IPS-15b (cell line): ENCODE measurements at regions not wholly inside any gene's neighbourhood (a gene's known extent, or its start where the extent isn't known, plus 50 kb on each side); places are given as distances from the start of the nearest gene placed in this dataset.
"Not testable (repeated sequence)": the region's sequence is repeated elsewhere in the genome, so short reads cannot be mapped to it uniquely, and the experiment has no call there.

Experiments used
- H3K27me3 ChIP-seq: one replicate; pipeline ENCODE4 v1.6.1; 2013; ENCODE audit warnings: low read length; ENCODE audit not compliant: control insufficient read depth, insufficient read depth
- H3K36me3 ChIP-seq: one replicate; pipeline ENCODE4 v1.6.1; 2013; ENCODE audit warnings: low read length; ENCODE audit not compliant: control insufficient read depth, insufficient read depth
- H3K4me1 ChIP-seq: one replicate; pipeline ENCODE4 v1.6.1; 2013; ENCODE audit warnings: mild to moderate bottlenecking, low read length; ENCODE audit not compliant: control insufficient read depth, insufficient read depth
- H3K4me3 ChIP-seq: one replicate; pipeline ENCODE4 v1.5.1; 2013; ENCODE audit warnings: low read depth, low read length
- H3K9ac ChIP-seq: one replicate; pipeline ENCODE4 v1.6.1; 2013; ENCODE audit warnings: low read depth, mild to moderate bottlenecking, low read length
- H3K9me3 ChIP-seq: one replicate; pipeline ENCODE4 v1.6.1; 2013; ENCODE audit warnings: mild to moderate bottlenecking, low read length; ENCODE audit not compliant: control insufficient read depth, insufficient read depth

DNA sequence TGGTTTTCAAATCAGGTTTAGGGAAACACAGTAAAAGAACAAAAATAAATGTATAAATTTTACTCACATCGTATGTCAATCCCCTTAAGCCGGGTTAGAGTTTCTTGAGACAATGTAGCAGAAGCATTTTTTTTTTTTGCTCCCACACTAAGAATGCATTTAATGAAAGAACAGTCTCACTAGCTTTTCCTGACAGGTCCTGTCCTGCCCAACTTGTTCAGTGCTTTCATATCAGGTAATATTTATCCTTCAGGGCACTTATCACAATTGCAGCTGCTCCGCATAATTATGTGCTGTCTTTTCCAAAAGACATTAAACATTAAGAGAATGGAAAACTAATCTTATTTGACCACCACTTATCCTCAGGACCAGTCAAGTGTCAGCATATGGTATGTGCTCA, 632.0 kb downstream of the HTR1B start:
- Histone ChIP-seq H3K4me1 (no peaks in the 10 kb centered on the region), H3K27me3 (no peaks in the 10 kb centered on the region), H3K9ac (no peak overlapping the region), H3K4me3 (no peak overlapping the region), H3K9me3 (no peaks in the 10 kb centered on the region), H3K36me3 (no peaks in the 10 kb centered on the region)

DNA sequence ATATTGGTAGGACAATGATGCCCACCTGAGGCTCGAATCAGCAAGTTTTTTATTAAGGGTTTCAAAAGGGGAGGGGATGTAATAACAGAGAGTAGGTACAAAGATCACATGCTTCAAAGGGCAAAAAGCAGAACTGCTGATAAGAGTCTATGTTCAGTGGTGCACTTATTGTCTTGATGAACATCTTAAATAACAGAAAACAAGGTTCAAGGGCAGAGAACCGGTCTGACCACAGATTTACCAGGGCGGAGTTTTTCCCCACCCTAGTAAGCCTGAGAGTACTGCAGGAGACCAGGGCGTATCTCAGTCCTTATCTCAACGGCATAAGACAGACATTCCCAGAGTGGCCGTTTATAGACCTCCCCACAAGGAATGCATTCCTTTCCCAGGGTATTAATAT, 639.7 kb downstream of the HTR1B start:
- not testable (repeated sequence) for H3K9ac ChIP-seq, H3K9me3 ChIP-seq, H3K4me1 ChIP-seq, H3K4me3 ChIP-seq, H3K36me3 ChIP-seq, H3K27me3 ChIP-seq

DNA sequence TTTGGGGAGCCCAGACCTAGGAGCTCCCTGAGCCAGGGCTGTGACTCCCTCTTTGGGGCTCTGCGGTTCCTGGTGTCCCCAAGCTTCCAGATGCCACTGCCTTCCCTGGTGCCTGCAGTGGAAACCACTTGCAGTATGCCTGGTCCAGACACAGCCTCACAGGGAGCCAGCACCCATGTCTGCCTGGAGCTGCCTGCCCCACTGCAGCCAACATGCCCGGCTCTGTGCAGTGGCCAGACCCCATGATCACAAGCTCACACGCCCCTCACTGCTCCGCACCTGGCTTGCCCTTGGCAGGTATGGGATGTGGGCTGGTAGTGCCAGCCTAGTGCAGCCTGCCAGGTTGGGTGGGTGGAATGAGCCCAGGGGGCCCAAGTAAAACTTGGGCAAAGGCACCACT, 644.8 kb downstream of the HTR1B start:
- Histone ChIP-seq H3K36me3 (no peaks in the 10 kb centered on the region), H3K9ac (no peak overlapping the region), H3K4me3 (no peak overlapping the region), H3K9me3 (no peaks in the 10 kb centered on the region), H3K4me1 (no peaks in the 10 kb centered on the region), H3K27me3 (no peaks in the 10 kb centered on the region)

DNA sequence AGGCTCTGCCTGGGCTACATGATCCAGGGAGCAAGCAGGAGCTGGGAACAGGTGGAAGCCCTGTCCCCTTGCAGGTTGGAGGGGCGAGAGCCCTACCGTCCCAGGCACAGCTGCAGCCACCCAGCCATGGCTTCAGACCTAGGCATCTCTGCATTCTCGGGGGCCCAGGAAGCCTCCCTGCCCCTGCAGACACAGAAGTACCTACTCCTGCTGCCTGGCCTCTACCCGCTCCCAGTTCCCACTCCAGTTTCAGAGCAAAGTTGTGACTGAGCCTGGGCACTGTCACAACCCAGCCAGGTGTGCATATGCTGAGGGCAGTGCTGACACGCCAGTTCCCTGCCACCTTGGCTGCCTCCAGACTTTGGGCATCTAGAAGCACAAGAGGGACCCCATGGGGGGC, 645.9 kb downstream of the HTR1B start:
- no peak overlapping the region for H3K9ac ChIP-seq
- no peaks in the 10 kb centered on the region for H3K36me3 ChIP-seq
- H3K9me3 ChIP-seq = no peaks in the 10 kb centered on the region
- H3K4me1 ChIP-seq = no peaks in the 10 kb centered on the region
- H3K27me3 ChIP-seq = no peaks in the 10 kb centered on the region
- no peak overlapping the region for H3K4me3 ChIP-seq

DNA sequence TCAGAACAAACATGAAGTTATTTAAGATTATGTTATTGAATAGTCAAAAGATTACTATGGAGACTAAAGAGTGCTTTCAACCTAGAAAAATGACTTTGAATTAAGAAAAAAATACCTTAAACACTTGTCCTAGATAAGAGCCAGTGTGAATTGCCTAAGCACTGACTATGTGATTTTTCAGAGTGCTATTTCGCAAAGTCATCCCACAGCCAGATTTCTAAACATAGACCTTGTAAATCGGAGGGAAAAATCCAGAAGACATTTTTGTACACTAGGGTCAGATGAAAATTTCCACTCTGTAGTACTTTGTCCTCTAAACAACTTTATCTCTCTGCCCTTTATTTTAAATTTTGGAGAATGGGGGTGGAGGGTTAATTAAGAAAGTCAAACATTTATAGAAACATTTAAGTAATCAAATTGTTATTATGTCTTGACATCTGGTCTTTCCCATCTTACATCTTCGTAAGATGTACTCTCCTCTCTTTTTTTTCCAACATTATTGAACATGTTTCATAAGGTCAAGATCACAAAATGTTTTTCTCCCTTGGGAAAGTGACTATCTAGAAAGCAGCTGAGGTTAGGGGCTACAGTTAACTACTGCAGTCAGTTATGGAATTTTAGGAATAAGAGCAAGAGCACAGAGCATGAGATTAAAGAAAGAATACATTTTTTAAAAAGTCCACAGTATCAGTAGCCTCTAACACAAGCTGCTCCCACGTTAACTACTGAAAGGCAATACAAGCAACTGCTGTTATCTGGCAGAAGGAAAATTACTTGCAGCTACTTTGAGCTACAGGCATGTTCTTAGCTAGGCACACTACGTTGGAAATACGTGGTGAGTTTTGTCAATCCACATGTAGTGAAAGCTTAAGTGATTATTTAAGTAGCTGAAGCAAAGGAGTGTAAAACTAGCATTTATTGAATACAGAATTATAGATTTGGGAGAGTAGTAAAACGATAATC, 648.5 kb downstream of the HTR1B start:
- H3K4me3 ChIP-seq = no peak overlapping the region
- no peaks in the 10 kb centered on the region for H3K27me3 ChIP-seq
- no peaks in the 10 kb centered on the region for H3K4me1 ChIP-seq
- no peak overlapping the region for H3K9ac ChIP-seq
- H3K9me3 ChIP-seq = no peaks in the 10 kb centered on the region
- H3K36me3 ChIP-seq = no peaks in the 10 kb centered on the region

DNA sequence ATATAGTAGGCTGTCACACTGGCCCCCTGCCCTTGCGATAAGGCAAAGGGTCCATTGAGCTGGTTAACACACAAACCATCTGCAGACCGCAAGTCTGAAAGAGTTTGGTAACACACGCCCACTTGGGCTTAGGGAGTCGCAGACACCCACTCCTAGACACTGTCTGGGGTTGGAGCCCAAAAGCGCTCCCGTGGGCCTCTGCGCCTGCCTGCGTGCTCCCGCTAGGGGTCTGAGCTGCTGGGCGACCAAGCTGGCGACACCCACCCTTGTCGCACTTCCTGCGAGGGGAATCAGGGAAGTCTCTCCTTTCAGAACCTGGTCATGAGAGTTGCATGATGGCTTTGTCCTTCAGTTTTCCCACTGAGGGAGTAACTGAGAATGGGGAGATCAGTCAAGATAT, 653.0 kb downstream of the HTR1B start:
- Histone ChIP-seq H3K4me3 (no peak overlapping the region), H3K27me3 (no peaks in the 10 kb centered on the region), H3K9ac (no peak overlapping the region), H3K4me1 (no peaks in the 10 kb centered on the region), H3K36me3 (no peaks in the 10 kb centered on the region), H3K9me3 (no peaks in the 10 kb centered on the region)

DNA sequence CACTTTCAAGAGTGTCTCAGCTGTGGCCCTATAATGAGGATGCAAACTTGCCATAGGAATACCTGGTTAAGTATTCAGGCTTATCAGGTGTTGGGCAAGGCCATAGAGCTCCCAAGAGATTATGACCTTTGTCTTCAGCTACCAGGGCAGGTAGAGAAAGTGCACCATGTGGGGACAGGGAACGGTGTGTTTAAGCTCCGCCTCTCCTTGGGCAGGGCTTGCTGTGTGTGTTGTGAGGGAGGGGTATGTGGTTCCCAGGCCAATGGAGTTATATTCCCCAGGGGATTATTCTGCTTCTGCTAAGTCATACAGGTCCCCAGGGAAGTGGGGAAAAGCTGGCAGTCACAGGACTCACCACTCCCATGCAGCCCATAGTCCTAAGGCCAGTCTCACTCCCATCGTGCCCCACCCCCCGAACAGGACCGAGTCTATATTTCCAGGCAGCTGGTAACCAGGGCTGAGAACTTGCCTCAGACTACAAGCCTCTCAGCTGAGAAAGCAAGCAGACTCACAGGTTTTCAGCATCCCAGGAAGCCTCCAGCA, 660.2 kb downstream of the HTR1B start:
- Histone ChIP-seq H3K9me3 (no peaks in the 10 kb centered on the region), H3K9ac (no peak overlapping the region), H3K27me3 (no peaks in the 10 kb centered on the region), H3K4me3 (no peak overlapping the region), H3K36me3 (no peaks in the 10 kb centered on the region), H3K4me1 (no peaks in the 10 kb centered on the region)

DNA sequence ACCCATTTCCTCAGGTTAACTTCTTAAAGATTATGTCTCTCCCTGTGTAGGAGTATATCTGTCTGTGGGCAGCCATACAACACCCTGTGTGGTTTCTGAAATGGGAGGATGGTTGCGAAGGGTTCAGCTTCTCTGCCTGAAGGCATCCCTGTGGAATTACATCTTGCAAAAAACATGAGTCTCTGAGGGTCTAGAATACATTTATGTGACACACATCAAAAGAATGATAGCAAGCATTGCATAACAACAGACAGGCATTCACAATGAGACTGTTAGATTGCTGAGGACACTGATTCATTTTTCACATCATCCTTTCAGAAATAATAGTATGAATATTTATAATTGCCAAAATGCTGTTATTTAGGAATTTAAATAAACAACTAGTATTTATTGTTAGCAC, 670.9 kb downstream of the HTR1B start:
- Histone ChIP-seq H3K4me3 (no peak overlapping the region), H3K4me1 (no peaks in the 10 kb centered on the region), H3K27me3 (no peaks in the 10 kb centered on the region), H3K36me3 (no peaks in the 10 kb centered on the region), H3K9ac (no peak overlapping the region), H3K9me3 (no peaks in the 10 kb centered on the region)

DNA sequence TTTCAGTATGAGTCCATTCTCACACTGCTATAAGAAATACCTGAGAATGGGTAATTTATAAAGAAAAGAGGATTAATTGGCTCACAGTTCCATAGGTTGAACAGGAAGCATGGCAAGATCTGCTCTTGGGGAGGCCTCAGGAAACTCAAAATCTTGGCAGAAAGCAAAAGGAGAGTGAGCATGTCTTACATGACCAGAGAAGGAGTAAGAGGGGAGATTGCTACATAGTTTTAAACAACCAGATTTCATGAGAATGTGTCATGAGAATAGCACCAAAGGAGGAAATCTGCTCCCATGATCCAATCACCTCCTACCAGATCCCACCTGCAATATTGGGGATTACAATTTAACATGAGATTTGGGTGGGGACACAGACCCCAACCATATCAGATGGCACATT, 672.4 kb downstream of the HTR1B start:
- H3K4me1 ChIP-seq = no peaks in the 10 kb centered on the region
- H3K27me3 ChIP-seq = no peaks in the 10 kb centered on the region
- no peaks in the 10 kb centered on the region for H3K36me3 ChIP-seq
- no peaks in the 10 kb centered on the region for H3K9me3 ChIP-seq
- no peak overlapping the region for H3K4me3 ChIP-seq
- no peak overlapping the region for H3K9ac ChIP-seq

DNA sequence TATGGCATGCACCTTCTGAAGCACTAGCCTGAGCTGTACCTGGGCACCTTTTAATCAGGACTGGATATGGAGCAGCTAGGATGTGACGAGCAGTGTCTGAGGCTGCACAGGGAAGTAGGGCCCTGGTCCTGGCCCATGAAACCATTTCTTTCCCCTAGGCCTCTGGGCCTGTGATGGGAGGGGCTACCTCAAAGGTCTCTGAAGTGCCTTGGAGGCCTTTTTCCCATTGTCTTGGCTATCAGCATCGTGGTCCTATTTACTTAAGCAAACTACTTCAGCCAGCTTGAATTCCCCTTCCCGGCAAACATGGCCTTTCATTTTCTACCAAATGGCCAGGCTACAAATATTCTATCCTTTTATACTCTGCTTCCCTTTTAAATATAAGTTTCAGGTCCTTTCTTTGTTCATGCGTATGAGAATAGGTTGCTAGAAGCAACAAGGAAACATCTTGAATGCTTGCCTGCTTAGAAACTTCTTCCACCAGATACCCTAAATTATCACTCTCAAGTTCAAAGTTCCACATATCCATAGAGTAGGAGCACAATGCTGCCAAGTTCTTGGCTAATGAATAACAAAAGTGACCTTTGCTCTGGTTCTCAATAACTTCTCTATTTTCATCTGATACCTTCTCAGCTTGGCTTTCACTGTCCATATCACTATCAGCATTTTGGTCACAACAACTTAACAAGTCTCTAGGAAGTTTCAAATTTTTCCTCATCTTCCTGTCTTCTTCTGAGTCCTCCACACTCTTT, 673.1 kb downstream of the HTR1B start:
- Histone ChIP-seq H3K9ac (no peak overlapping the region), H3K4me1 (no peaks in the 10 kb centered on the region), H3K27me3 (no peaks in the 10 kb centered on the region), H3K36me3 (no peaks in the 10 kb centered on the region), H3K4me3 (no peak overlapping the region), H3K9me3 (no peaks in the 10 kb centered on the region)

DNA sequence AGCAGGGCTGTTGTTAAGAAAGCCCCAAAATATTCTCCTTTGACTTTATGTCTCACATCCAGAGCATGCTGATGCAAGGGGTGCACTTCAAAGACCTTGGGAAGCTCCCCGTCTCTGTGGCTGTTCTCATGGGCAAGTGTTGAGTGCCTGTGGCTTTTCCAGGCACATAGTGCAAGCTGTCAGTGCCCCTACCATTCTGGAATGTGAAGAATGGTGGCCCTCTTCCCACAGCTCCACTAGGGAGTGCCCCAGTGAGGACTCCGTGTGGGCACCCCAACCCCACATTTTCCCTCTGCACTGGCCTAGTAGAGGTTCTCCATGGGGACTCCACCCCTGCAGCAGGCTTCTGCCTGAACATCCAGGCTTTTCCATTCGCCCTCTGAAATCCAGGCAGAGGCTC, 673.7 kb downstream of the HTR1B start:
- no peaks in the 10 kb centered on the region for H3K9me3 ChIP-seq
- H3K36me3 ChIP-seq = no peaks in the 10 kb centered on the region
- H3K27me3 ChIP-seq = no peaks in the 10 kb centered on the region
- H3K9ac ChIP-seq = no peak overlapping the region
- H3K4me1 ChIP-seq = no peaks in the 10 kb centered on the region
- H3K4me3 ChIP-seq = no peak overlapping the region

DNA sequence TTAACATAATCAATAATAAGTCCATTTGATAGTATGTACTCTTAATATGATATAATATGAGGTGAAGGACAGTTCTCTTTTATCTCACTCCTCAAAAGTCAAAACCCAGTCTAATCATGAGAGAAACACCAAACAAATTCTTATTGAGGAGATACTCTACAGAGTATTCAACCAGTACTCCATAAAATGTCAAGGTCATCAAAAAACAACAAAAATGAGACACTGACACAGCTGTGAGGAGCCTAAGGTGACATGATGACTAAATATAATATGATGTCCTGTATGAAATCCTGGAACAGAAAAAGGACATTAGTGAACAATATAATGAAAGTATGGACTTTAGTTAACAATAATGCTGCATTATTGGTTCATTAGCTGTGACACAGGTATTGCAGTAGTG, 675.1 kb downstream of the HTR1B start:
- no peaks in the 10 kb centered on the region for H3K27me3 ChIP-seq
- no peaks in the 10 kb centered on the region for H3K9me3 ChIP-seq
- no peak overlapping the region for H3K4me3 ChIP-seq
- no peaks in the 10 kb centered on the region for H3K4me1 ChIP-seq
- H3K9ac ChIP-seq = no peak overlapping the region
- H3K36me3 ChIP-seq = no peaks in the 10 kb centered on the region
